ENCODE measurements at regions not wholly inside any gene's neighbourhood (a gene's known extent, or its start where the extent isn't known, plus 50 kb on each side); places are given as distances from the start of the nearest gene placed in this dataset.

DNA sequence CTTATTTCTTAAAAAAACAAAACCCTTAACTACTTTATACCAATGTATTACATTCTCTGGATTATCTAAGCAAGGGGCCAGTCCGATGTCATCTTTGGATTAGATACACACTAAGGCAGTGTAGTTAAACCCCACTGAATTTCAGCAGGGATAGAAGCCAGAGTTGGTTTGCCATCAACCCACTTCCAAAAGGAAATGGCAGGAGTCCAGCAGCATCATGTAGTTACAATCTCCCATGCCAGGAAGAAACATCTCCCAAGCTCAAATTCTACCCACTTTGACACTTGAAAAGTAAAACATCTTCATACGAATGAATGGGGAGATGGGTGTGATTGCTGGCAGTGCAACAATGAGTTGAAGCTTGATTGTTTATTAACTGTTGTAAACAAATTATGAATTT, 203.5 kb upstream of the PLXNC1 start:
- 87% methylated on average over 2 of the region's 2 CpGs for WGBS (ENCODE audit: low lambda C conversion rate, missing lambda C conversion rate)
- no peak for DNase-seq (ENCODE audit: low spot score)

DNA sequence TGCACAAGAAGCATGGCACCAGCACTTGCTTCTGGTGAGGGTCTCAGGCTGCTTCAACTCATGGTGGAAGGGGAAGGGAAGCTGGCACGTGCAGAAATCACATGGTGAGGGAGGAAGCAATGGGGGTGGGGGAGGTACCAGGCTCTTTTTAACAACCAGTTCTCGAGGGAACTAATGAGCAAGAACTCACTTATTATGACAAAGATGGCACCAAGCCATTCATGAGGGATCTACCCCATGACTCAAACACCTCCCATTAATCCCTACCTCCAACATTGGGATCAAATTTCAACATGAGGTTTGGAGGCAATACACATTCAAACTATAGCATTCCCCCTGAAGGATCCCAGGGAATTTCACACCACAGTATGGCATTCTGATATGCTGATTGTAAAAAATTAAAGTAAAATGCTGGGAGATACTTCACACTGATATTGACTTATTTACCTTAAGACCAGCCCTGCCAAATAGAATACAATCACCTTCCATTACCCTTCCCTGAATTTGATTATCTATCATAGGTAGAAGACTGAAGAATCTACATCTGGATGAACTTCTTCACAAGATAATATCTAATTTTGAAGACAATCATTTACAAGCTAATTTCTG, 201.7 kb upstream of the PLXNC1 start:
- no peak overlapping the region for H2AFZ ChIP-seq
- H3K4me1 ChIP-seq (ENCODE audit: insufficient read depth), result no peaks in the 10 kb centered on the region
- no peak overlapping the region for H3K27ac ChIP-seq
- no peak overlapping the region for H3K4me3 ChIP-seq
- no peak overlapping the region for H3K4me2 ChIP-seq
- H3K36me3 ChIP-seq (replicated peaks; ENCODE audit: insufficient read depth, low read depth), result no peaks in the 10 kb centered on the region
- no peaks in the 10 kb centered on the region for H3K9me2 ChIP-seq (replicated peaks; ENCODE audit: insufficient read depth)
- no peaks in the 10 kb centered on the region for H3K27me3 ChIP-seq
- H3K79me2 ChIP-seq, result no peaks in the 10 kb centered on the region
- H3K9me3 ChIP-seq (ENCODE audit: low read depth), result no peaks in the 10 kb centered on the region
- H4K20me1 ChIP-seq (ENCODE audit: insufficient read depth, poor library complexity, severe bottlenecking), result no peaks in the 10 kb centered on the region
- no peak for DNase-seq (ENCODE audit: low spot score)
- 81% methylated on average over 2 of the region's 2 CpGs for WGBS (ENCODE audit: low lambda C conversion rate, missing lambda C conversion rate)
- TF ChIP-seq EZH2 (IDR thresholded peaks at IDR 0.05; ENCODE audit: borderline replicate concordance) (no peak), EZH2phosphoT487 (IDR thresholded peaks at IDR 0.05; ENCODE audit: low read depth, severe bottlenecking, unreplicated experiment) (no peak), CTCF (IDR thresholded peaks at IDR 0.05; ENCODE audit: poor library complexity) (no peak)

More for the DNA sequence above, 203.5 kb upstream of the PLXNC1 start:
- Histone ChIP-seq H3K36me3 (replicated peaks; ENCODE audit: insufficient read depth, low read depth) (no peaks in the 10 kb centered on the region), H3K27ac (no peak overlapping the region), H3K4me2 (no peak overlapping the region), H4K20me1 (ENCODE audit: insufficient read depth, poor library complexity, severe bottlenecking) (no peaks in the 10 kb centered on the region), H3K9me3 (ENCODE audit: low read depth) (no peaks in the 10 kb centered on the region), H3K4me3 (no peak overlapping the region), H3K79me2 (no peaks in the 10 kb centered on the region), H3K27me3 (no peaks in the 10 kb centered on the region), H2AFZ (no peak overlapping the region), H3K4me1 (ENCODE audit: insufficient read depth) (no peaks in the 10 kb centered on the region), H3K9me2 (replicated peaks; ENCODE audit: insufficient read depth) (no peaks in the 10 kb centered on the region)
- no peak for TF ChIP-seq EZH2phosphoT487 (IDR thresholded peaks at IDR 0.05; ENCODE audit: low read depth, severe bottlenecking, unreplicated experiment)
- no peak for TF ChIP-seq EZH2 (IDR thresholded peaks at IDR 0.05; ENCODE audit: borderline replicate concordance)
- TF ChIP-seq CTCF (IDR thresholded peaks at IDR 0.05; ENCODE audit: poor library complexity), result no peak

DNA sequence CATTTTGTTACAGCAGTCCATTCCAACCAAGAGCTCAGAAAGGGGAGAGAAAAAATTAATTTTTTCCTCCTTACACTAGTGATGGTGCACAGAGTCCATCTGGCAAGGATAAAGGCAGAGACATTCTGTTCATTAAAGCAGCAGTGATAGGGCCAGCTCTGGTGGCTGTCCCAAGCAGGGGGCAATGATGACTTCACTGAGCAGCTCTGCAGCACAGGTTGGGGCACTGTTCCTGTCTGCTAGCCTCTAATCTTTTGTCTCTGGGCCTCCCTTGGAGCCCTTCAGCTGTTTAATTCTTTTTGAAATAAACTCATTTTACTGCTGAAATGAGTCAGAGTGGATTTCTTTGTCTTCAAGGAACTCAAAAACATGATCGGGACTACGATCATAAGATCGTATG, 200.9 kb upstream of the PLXNC1 start:
- Histone ChIP-seq H3K27ac (no peak overlapping the region), H3K36me3 (replicated peaks; ENCODE audit: insufficient read depth, low read depth) (no peaks in the 10 kb centered on the region), H3K4me3 (no peak overlapping the region), H3K79me2 (no peaks in the 10 kb centered on the region), H3K4me2 (no peak overlapping the region), H3K9me2 (replicated peaks; ENCODE audit: insufficient read depth) (no peaks in the 10 kb centered on the region), H3K27me3 (no peaks in the 10 kb centered on the region), H3K9me3 (ENCODE audit: low read depth) (no peaks in the 10 kb centered on the region), H3K4me1 (ENCODE audit: insufficient read depth) (no peaks in the 10 kb centered on the region), H2AFZ (no peak overlapping the region), H4K20me1 (ENCODE audit: insufficient read depth, poor library complexity, severe bottlenecking) (no peaks in the 10 kb centered on the region)
- no peak for DNase-seq (ENCODE audit: low spot score)
- no peak for TF ChIP-seq EZH2phosphoT487 (IDR thresholded peaks at IDR 0.05; ENCODE audit: low read depth, severe bottlenecking, unreplicated experiment)
- TF ChIP-seq CTCF (IDR thresholded peaks at IDR 0.05; ENCODE audit: poor library complexity), result no peak
- no peak for TF ChIP-seq EZH2 (IDR thresholded peaks at IDR 0.05; ENCODE audit: borderline replicate concordance)
- WGBS (ENCODE audit: low lambda C conversion rate, missing lambda C conversion rate), result 100% methylated on average over 3 of the region's 3 CpGs

Data from hepatocyte (in vitro differentiated cells).